Keratinocyte (primary cell): ENCODE measurements at regions not wholly inside any gene's neighbourhood (a gene's known extent, or its start where the extent isn't known, plus 50 kb on each side); places are given as distances from the start of the nearest gene placed in this dataset.

Experiments
- DNase-seq: peaks from one replicate; pipeline ENCODE4 v3.0.0-alpha.2; 2011; ENCODE audit warnings: low read depth, missing footprints, low spot score
- FAIRE-seq: peaks from 2 replicates; lab custom pipeline; 2011; peaks lifted over from hg19 to GRCh38; lab: Jason Lieb, UNC
- H2AFZ ChIP-seq: 2 replicates; pipeline ENCODE4 v1.6.0; 2012; ENCODE audit warnings: low read length, control low read depth, inconsistent platforms; ENCODE audit not compliant: control insufficient read depth
- H3K27ac ChIP-seq: 2 replicates; pipeline ENCODE4 v1.5.1; 2011; ENCODE audit warnings: low read length; ENCODE audit not compliant: control insufficient read depth, insufficient read depth
- H3K27me3 ChIP-seq: 3 replicates; pipeline ENCODE4 v1.6.0; 2011; ENCODE audit warnings: low read length; ENCODE audit not compliant: control insufficient read depth, insufficient read depth; ENCODE audit errors: extremely low read depth
- H3K36me3 ChIP-seq, 2 experiments: 2 replicates in 1 of 2; 3 replicates in 1 of 2; pipeline ENCODE4 v1.5.1; 2011; ENCODE audit warnings: low read length in 2 of 2, mild to moderate bottlenecking in 1 of 2; ENCODE audit not compliant: control insufficient read depth in 2 of 2, insufficient read depth in 2 of 2; ENCODE audit errors: extremely low read depth in 1 of 2
- H3K4me1 ChIP-seq: 3 replicates; pipeline ENCODE4 v1.5.1; 2011; ENCODE audit warnings: low read length; ENCODE audit not compliant: control insufficient read depth, insufficient read depth; ENCODE audit errors: extremely low read depth
- H3K4me2 ChIP-seq: 3 replicates; pipeline ENCODE4 v1.6.0; 2011; ENCODE audit warnings: low read depth, low read length; ENCODE audit not compliant: control insufficient read depth, insufficient read depth; ENCODE audit errors: extremely low read depth
- H3K4me3 ChIP-seq, 3 experiments: fragments of 200-600 bp in 1 of 3; sonication (generic) in 1 of 3; 2 replicates in 2 of 3; 3 replicates in 1 of 3; pipeline ENCODE4 v1.5.1; 2011 to 2016; ENCODE audit warnings: low read length in 3 of 3, mild to moderate bottlenecking in 3 of 3, control low read depth in 2 of 3, inconsistent platforms in 1 of 3, low read depth in 1 of 3, mixed read lengths in 1 of 3, mixed run types in 1 of 3, moderate library complexity in 1 of 3; ENCODE audit not compliant: control insufficient read depth in 2 of 3, insufficient read depth in 2 of 3; ENCODE audit errors: extremely low read depth in 1 of 3
- H3K79me2 ChIP-seq: 2 replicates; pipeline ENCODE4 v1.6.0; 2012; ENCODE audit warnings: low read length; ENCODE audit not compliant: control insufficient read depth, insufficient read depth
- H3K9ac ChIP-seq: 3 replicates; pipeline ENCODE4 v1.6.0; 2011; ENCODE audit warnings: low read length; ENCODE audit not compliant: control insufficient read depth, insufficient read depth; ENCODE audit errors: extremely low read depth
- H3K9me1 ChIP-seq: 3 replicates; pipeline ENCODE4 v1.6.0; 2011; ENCODE audit warnings: low read length; ENCODE audit not compliant: control insufficient read depth, insufficient read depth; ENCODE audit errors: extremely low read depth
- H3K9me3 ChIP-seq: 2 replicates; pipeline ENCODE4 v1.5.1; 2012; ENCODE audit warnings: low read depth, low read length; ENCODE audit not compliant: control insufficient read depth
- H4K20me1 ChIP-seq: 3 replicates; pipeline ENCODE4 v1.6.0; 2011; ENCODE audit warnings: low read length; ENCODE audit not compliant: control insufficient read depth, insufficient read depth; ENCODE audit errors: extremely low read depth
- CTCF ChIP-seq, 3 experiments: IDR thresholded peaks in 1 of 3; conservative IDR thresholded peaks in 1 of 3; optimal IDR thresholded peaks in 1 of 3; 2 replicates in 2 of 3; 3 replicates in 1 of 3; pipeline versions ENCODE3 to v1.5.1; 2011; ENCODE audit warnings: low read length in 3 of 3, mild to moderate bottlenecking in 3 of 3, moderate library complexity in 2 of 3, control low read depth in 1 of 3, inconsistent platforms in 1 of 3; ENCODE audit not compliant: insufficient read depth in 2 of 3; ENCODE audit errors: extremely low read depth in 1 of 3
- EZH2 ChIP-seq: IDR thresholded peaks from one replicate; pipeline ENCODE4 v1.6.1; 2012; ENCODE audit warnings: inconsistent platforms, mild to moderate bottlenecking, low read length, moderate library complexity
- dilution Hi-C: fragments of 300-500 bp; cut with MboI; formaldehyde crosslinking; loops from one replicate; pipeline ENCODE4 v1.7.0; 2020; ENCODE audit warnings: low sequenced_read_pairs; ENCODE audit not compliant: extremely low pct_ligation_motif_present

GRCh38 chr1:90274376-90274775 lies 279.5 kb downstream of the ZNF326 start:
- dilution Hi-C loops, result no loop called here
- no peak for FAIRE-seq

GRCh38 chr1:90273241-90273774 lies 278.4 kb downstream of the ZNF326 start:
- Histone ChIP-seq H3K36me3 (no peaks in the 10 kb centered on the region), H3K4me3 (no peak overlapping the region), H4K20me1 (no peaks in the 10 kb centered on the region), H3K27ac (no peak overlapping the region), H3K9me3 (no peaks in the 10 kb centered on the region), H3K9ac (no peak overlapping the region), H3K4me1 (no peaks in the 10 kb centered on the region), H3K79me2 (no peaks in the 10 kb centered on the region), H3K4me2 (no peak overlapping the region), H3K9me1 (no peaks in the 10 kb centered on the region), H2AFZ (no peak overlapping the region), H3K27me3 (no peaks in the 10 kb centered on the region)
- FAIRE-seq (no peak), DNase-seq (no peak)
- TF ChIP-seq CTCF (optimal IDR thresholded peaks at IDR 0.05 in 1 of 3, IDR thresholded peaks at IDR 0.05 in 1 of 3, conservative IDR thresholded peaks at IDR 0.05 in 1 of 3; ENCODE audit: extremely low read depth in 1 of 3, insufficient read depth in 2 of 3, low read length in 3 of 3) (no peak), EZH2 (no peak)
- dilution Hi-C loops, result no loop called here

More at GRCh38 chr1:90274376-90274775, 279.5 kb downstream of the ZNF326 start:
- no peak overlapping the region for H3K27ac ChIP-seq
- H4K20me1 ChIP-seq, result no peaks in the 10 kb centered on the region
- no peaks in the 10 kb centered on the region for H3K9me1 ChIP-seq
- H3K4me2 ChIP-seq, result no peak overlapping the region
- H3K9me3 ChIP-seq, result no peaks in the 10 kb centered on the region
- no peak overlapping the region for H3K4me3 ChIP-seq
- no peak overlapping the region for H3K9ac ChIP-seq
- H3K79me2 ChIP-seq, result no peaks in the 10 kb centered on the region
- no peaks in the 10 kb centered on the region for H3K36me3 ChIP-seq
- no peak overlapping the region for H2AFZ ChIP-seq
- no peaks in the 10 kb centered on the region for H3K27me3 ChIP-seq
- H3K4me1 ChIP-seq, result no peaks in the 10 kb centered on the region
- no peak for TF ChIP-seq CTCF (optimal IDR thresholded peaks at IDR 0.05 in 1 of 3, IDR thresholded peaks at IDR 0.05 in 1 of 3, conservative IDR thresholded peaks at IDR 0.05 in 1 of 3; ENCODE audit: extremely low read depth in 1 of 3, insufficient read depth in 2 of 3, low read length in 3 of 3)
- no peak for TF ChIP-seq EZH2
- DNase-seq, result no peak
